GM19372 (cell line): ENCODE measurements at regions not wholly inside any gene's neighbourhood (a gene's known extent, or its start where the extent isn't known, plus 50 kb on each side); places are given as distances from the start of the nearest gene placed in this dataset.

ENCODE experiments used
- ATAC-seq: cut with Tn5 transposase; IDR thresholded peaks from one replicate; pipeline ENCODE4 v1.9.1; 2021; ENCODE audit warnings: mild to moderate bottlenecking, low read depth, moderate library complexity; ENCODE audit not compliant: unreplicated experiment

DNA sequence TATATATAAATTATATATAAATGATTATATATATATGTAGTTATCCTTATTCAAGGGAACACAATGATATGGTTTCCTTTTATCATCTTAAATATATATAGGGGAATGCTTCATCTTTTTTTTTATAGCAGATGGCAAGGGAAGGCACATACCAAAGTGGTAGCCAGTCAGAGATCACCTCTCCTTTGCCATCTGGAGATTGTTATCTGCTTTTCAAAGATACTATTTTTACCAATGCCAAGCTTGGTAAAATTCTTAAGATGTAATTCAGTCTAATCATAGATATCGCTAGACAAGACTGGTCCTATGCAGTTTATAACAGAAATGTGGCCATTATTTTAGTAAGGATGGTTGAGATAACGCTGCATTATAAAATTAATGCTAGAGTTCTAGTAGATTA lies 64.7 kb upstream of the DSEL start:
- no peak for ATAC-seq

DNA sequence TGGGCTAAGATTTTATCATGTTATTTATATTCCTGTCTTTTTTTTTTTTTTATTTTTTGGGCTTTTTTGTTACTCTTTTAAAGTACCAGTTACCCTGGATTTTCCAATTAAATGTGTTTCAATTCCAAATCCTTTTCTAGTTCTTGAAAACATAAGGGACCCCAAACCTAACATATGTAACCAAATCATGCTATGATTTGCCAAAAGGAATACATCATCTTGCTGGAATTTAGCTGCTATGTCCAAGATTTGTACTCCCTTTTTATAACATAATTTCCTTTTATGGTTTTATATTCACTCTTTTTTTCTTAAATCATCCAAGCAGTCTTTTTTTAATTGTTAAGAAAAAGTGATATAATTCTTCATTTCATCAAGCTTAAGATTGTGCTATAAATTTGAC lies 60.9 kb upstream of the DSEL start:
- ATAC-seq, result no peak

DNA sequence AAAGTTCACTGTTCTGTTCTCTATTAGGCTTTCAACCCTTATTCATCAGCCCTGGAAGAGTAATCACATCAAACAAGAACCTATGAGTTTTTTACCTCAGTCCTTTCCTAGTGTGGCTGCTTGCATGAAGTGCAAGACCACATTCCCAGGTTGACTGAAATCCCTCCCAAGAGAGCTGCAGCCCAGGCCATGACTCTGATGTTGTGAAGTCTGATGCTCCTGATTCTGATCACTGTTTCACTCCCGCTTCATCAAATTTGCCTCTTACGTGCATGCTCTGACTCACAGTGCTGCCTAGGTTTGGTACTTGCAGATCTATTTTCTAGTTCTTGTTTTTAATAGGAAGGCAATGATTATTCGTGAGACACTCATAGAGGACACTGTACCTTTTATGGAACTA lies 58.2 kb upstream of the DSEL start:
- ATAC-seq, result no peak

DNA sequence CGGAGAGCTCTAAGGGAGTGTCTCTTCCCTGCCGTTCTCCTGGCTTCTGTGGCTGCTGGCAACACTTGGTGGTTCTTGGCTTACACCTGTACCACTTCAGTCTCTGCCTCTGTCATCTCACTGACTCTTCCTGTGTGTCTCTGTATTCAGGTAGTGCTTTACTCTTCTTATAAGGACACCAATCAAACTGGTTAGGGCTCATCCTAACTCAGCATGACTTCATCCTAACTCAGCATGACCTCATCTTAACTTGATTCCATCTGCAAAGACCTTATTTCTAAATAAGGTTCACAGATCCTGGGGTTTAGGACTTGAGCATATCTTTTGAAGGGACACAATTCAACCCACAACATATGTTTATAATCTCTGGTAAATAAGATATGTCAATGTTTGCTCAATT lies 51.6 kb upstream of the DSEL start:
- ATAC-seq, result no peak
